ENCODE measurements at regions not wholly inside any gene's neighbourhood (a gene's known extent, or its start where the extent isn't known, plus 50 kb on each side); places are given as distances from the start of the nearest gene placed in this dataset.
A peak's percentile ranks its signal among the peaks of the same experiment; 100 is the strongest.

DNA sequence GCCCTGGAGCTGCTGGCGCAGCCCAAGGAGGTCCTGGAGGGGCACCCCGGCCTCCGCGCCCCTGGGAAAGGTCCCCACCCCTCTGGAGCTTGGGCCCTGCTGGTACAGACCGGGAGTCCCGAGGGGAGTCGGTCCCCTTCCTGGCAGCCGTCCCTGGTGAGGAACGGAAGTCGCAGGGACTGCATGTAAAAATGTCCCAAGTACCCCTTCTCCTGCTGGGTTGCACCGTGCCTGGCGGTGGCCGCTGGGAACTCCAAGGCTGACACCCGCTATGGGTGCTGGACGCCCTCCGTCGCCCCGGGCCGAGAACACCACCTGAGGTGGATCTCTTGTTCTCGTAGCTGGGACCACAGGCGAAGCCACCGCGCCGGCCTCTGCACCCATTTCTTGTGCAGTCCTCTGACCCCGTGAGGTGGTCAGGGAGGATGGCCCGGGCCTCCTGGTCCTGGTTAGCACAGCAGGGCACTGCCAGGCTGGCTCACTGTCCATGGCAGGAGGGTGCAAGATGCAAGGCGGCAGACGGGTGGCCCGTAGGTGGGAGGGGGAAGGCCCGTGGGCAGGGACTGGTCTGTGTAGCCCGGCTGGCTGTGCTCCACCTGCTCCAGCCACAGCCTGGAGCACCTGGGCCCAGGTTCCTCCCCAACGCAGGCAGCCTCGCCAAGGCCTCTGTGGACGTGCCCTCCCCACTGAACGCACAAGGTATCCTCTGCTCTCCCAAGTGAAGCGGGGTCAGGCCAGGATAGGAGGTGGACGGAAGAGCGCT, 165.2 kb downstream of the IGLL1 start:
- DNase-seq: no peak

DNA sequence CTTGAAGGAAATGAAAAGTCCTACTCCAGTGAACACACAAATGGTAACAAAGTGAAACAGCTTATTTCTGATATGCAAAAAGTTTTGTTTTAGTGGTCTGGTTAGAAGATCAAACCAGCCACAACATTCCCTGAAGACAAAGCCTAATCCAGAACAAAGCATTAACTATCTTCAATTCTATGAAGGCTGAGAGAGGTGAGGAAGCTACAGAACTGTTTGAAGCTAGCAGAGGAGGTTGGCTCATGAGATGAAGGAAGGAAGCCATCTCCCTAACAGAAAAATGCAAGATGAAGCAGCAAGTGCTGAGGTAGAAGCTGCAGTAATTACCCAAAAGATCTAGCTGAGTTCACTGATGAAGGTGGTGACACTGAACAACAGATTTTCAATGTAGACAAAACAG, 168.4 kb downstream of the IGLL1 start:
- no peak for DNase-seq

DNA sequence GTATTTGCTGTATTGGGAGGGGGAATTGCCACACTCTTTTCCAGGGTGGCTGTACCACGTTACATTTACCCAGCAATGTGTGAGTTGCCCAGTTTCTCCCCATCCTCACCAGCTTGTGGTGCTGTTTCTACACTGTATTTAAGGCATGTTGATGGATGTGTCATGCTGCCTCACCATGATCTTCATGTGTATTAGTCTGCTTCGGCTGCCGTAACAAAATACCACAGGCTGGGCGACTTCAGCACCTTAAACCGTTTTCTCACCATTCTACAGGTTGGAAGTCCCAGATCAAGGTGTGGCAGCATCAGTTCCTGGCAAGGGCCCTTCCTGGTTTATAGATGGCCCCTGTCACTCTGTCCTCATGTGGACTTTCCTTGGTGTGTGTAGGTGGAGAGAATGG, 169.7 kb downstream of the IGLL1 start:
- no peak for DNase-seq

DNA sequence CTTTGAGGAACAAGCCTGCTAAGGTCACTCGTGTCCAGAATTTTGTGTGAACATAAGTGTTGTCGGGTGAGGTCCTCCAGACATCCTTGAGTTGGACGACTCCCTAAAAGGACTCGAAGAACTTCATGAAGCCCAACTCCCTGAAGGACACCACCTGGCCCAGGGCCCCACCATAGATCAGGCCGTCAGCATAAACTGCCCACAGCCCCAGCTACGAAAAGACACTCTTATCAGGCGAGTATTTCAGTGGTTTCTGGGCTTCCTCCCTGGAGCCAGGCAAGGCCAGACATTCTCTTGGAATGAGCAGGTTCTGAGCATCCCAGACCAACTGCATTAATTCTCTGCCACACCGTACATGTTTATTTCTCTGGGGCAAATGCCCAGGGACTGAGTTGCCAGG, 170.1 kb downstream of the IGLL1 start:
- DNase-seq: no peak

DNA sequence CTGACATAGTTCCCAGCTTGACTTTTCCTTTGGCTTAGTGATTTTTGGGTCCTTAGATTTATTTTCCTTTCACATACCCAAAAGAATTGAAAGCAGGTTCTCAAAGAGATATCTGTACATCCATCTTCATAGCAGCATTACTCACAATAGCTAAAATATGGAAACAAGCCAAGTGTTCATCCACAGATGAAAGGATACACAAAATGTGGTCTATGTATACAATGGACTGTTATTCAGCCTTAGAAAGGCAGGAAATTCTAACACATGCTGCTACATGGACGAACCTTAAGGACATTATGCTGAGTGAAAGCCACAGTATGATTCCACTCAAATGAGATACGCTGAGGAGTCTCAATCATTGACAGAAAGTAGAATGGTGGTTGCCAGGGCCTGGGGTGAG, 171.8 kb downstream of the IGLL1 start:
- no peak for DNase-seq

DNA sequence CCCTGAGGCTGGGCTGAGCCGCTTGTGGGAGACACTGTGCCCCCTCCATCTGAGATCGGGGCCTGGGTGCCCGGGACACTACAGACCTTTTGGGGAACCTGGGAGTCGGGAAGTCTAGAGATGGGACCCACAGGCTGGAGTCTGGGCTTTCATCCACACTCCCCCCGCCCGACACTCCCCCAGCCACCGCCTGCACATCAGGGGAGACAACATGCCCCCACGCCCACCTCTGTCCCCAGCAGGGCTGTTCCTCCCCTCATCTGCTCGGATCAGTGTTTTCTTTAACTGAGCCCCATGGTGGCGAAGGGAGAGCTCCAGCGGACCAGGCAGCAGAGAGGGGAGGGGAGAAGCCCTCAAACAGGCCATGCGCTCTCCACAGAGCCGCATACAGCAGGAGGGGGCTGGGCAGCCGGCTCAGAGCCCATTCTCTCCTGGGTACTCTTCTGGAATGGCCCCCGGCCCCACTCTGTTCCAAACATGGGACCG, 174.7 kb downstream of the IGLL1 start:
- DNase-seq: no peak

DNA sequence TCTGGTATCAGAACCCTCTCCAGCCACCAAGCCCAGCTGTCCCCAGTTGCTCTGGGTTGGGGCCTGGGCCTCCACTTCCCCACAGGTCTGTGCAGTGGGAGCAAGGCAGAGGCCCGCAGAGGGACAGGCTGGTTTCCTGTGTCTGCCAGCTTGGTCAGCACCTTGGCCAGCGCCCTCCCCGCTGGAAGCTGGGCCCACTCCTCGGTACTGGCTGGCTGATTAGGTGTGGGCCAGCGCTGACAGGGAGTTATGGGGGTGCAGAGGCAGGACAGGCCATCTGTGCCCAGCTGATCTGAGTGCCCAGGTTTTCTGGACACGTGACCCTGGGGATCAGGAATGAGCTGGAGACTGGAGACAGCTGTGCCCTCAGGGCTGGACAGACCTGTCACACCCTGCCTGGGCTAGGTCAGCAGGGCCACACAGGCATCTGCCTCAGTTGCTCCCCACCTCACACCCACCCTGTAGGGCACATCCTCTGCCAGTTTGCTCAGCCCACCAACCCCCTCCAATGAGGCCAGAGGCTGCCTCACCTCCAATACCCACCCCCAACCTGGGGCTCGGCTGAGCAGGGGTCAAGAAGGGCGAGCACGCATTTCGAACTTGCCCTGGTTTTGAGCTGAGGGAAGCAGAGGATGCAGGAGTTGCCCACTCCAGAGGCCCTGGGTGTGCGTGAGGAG, 175.3 kb downstream of the IGLL1 start:
- DNase-seq: peak in 1 of 56 donors; percentile 18

DNA sequence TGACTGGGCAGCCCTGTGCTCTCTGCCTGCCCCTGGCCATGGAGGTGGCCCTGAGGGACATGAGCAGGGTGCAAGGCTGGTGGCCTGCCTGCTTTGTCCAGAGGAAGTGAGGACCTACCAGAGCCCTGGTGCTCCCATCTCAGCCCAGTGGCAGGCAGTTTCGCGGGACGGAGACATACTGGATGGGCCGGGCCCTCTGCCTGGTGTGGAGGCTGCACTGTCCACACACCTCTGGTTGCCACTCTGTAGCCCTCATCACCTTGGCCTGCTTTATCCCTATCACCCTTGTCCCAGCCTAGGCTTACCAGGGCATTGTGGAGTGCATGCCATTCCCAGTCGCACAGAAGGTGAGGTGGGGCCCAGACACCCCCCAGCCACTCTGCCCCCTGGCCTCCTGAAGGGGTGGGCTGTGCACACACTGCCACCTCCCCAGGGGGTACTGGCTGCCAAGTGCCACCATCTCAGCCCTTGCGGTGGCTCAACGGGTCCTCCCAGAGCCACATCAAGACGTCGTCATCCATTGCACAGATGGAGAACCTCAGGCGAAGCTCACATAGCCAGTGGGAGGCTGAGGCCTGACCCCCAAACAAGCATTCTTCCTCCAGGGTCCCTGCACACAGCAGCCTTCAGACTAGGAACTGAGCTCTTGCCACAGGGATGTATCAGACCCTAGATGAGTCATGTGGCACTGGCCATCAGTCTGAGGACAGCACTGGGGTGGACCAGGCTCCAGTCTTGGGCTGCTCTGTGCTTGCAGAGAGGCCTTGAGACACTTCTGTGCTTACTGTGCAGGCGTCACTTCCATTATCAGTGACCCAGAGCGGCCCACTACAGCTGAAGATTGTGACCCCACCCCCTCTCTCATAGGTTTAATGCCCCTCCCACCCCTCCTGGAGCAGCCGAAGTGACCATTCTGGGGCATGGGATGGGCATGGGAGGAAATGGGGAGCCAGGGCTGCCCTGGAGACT, 176.1 kb downstream of the IGLL1 start:
- DNase-seq: no peak

DNA sequence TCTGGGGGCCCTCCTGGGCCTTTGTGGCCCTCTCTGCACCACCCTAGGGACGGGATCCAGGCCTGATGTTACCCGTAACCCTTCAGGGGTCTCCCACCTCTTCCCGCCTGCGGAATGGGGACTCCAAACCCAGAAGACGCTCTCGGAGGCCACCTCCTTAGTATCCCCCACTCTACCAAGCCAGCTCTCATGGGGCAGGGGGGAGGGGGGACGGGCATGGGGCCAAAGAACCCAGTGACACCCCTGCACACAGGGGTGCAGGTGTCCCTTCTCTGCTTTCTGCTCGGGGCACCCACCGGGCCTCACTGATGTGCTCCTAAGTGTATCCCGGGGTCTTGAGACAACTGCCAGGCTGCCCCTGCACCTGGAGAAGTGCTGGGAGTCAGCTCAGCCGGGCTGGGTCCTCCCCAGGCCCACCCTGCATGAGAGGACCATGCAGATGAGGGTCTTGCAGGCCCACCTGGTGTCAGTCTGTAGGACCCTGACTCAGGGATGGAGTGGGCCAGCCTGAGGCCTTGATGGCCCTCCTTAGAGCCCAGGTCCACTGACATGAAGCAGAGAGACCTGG, 176.9 kb downstream of the IGLL1 start:
- DNase-seq: no peak

DNA sequence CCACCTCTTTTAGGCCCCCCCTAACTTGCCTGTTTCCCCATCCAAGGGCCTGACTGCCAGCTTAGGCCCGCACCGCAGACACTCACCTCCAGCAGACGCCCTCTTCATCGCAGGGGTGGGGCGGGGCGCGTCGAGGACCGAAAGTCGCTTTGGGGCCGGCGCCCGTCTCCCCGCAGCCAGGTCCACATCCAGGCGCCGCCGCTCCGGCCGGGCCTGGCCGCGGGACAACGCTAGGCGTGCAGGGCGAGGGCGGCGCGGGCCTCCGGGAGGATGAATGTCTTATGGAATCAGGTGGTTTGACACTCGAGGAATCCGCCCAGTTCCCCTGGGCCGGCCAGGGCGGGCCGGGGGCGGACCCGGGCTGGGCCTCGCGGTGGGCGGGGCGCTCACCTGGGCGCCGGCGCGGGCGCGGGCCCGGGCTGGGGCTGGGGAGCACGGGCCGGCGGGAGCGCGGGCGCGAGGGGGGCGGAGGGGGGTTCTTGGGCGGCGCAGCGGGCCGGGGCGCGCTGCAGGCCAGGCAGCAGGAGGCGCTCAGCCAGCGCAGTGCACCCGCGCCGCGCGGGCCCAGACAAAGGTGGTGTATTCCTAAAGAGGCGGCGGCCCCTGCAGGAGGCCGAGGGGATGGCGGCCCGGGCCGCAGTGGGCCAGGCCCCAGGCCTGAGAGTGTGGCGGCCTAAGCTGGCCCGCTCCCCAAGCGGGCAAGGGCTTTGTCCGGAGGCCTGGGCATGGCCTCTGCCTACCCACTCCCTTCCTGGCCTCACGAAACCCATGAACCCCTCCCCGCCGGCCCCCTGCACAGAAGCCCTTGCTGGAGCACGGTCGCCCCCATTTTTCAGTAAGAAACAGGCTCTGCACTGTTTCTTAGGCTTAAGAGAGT, 177.6 kb downstream of the IGLL1 start:
- peak in 37 of 56 donors; percentile 8 to 74 (median 40) for DNase-seq

DNA sequence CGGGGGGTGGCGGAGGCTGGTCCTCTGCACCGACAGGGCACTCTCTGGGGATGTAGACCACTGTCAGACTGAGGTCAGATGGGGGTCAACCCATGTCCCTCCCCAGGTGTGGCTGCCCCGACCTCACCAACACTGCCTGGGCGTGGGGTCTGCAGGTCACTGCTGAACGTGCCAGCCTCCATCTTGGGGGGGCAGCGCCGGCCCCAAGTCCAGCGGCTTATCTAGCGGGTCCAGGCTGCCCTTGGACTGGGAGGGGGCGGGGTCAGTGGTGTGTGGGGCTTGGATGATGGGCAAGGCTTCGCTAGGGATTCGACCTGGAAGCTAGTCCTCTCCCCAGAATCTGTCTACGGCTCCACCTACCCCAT, 178.2 kb downstream of the IGLL1 start:
- DNase-seq: no peak

DNA sequence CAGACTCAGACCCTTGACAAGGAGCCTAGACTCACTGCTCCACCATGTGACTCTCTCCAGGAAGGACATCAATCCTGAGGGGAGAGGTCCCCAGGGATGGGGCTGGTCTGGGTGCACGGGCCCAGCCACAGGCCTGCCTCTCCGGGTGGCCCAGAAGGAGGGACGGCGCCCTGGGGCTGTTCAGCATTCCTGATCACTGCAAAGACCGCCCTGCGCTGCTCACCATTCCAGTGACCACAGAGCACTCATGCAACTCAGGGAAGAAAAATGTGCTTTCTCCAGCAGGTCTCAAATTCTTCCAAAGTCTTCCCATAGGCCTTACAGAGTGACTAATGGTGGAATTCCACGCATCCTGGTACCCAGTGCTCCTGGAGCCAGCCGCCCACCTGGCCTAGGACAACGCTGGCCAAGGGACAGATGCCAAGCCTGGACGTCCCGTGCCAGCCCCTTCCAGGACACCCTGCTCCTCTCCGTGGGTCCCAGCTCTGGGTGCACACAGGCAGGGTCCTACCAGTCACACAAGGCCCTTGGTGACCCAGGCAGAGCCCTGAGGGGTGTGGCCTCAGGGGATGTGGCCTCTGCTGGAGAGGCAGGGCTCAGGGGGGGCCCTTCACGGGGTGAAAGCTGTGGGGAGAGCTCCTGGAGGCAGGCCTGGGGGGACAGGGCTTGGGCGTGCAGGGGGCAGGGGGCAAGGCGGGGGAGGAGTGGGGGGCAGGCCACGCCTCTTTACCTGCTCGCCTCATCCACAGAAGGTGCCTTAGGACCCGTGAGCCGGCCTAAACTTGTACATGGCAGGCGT, 178.8 kb downstream of the IGLL1 start:
- DNase-seq: no peak

DNA sequence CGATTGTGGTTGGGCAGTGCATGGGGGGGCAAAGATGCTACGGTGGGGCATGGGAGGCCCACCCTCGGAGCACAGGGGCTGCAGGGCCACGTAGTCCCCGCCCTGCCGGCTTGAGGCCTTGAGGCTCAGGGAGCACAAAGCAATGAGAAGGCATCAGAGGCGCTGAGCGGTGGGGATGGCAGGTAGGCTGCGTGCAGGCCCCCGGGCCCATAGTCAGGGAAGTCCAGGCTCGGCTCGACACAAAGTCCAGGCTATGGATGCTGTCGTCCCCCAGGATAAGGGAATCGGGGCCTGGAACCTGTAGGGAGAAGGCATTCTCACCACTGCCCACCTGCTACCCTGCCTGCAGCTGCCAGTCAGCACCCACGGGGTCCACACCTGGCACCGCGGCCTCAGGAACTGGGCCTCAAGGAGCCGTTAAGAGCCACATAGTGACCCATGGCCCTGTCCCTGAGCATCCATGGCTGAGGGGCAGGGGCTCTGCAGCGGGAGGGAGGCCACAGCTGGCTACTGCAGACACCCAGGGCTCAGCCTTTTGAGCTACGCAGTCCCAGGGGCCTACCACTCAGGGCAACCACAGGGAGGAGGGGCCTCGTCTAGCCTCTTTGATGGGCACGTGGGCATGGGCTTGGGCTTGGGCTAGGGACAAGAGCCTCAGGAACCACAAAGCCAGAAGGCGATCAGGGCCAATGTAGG, 179.7 kb downstream of the IGLL1 start:
- no peak for DNase-seq

DNA sequence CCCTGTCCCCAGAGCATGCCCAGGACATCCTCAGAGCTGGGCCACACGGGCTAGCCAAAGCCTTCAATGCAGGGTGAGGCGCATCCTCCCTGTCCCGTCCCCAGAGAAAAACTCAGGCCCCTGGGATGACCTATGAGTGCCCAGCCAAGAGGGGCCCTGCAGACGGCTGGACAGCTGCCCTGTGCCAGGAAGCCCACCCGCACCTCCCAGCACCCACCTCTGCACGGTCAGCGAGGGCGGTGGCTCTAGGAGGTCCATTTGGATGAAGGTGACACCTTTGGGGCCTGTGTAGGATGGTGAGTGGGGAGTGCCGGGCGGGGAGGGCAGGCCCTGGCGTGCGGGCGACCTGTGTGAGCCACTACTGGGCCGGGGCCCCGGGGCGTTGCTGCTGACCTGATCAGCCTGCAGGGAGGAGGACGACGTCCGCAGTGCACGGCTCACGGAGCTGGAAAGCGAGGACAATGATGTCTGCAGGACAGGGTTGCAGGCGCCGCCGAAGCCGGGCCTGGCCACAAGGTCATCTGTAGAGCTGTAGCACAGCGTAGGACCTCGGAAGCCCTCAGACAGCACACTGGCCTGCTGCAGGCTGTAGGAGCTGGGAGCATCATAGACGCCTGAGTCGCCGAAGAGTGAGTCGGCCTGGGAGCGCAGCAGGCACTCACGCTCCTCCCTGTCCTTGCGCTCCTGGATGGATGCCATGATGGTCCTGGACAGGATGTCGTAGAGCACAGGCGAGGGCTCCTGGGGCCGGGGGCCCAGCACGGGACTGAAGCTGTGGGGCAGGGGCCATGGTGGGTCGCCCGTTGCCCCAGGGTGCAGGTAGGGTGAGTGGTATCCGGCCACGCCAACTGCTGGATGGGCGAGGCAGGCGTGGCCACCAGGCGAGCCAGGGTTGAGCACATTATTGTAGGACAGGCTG, 180.5 kb downstream of the IGLL1 start:
- DNase-seq: no peak

DNA sequence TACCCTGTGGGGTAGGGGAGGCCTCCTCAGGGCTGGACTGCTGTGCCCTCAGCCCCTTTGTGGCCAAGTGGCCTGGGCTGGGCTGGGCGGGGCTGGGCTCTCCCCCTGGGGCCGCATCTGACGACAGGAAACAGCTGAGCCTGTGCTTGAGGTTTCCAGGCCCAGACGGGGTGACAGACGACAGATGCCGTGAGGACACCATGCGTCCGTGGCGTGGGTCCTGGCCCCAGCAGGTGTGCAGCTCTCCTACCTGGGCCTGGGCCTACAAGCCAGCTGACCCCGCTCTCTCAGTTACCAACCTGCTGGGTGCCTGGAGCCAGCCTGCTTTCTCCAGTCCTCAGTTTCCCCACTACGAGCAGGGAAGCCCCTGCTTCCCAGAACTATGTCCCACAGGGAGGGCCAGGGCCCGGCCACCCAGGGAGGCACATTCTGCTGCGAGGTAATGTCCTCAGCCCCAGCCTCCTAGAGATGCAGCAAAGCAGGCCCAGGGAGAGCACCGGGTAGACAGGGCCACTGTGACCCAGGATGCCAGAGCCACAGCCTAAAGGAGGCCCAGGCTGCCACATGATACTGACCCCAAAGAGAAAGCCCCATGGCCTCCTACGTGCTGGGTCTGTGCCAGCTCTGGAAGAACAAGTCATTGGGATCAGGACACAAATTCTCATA, 181.3 kb downstream of the IGLL1 start:
- no peak for DNase-seq

DNA sequence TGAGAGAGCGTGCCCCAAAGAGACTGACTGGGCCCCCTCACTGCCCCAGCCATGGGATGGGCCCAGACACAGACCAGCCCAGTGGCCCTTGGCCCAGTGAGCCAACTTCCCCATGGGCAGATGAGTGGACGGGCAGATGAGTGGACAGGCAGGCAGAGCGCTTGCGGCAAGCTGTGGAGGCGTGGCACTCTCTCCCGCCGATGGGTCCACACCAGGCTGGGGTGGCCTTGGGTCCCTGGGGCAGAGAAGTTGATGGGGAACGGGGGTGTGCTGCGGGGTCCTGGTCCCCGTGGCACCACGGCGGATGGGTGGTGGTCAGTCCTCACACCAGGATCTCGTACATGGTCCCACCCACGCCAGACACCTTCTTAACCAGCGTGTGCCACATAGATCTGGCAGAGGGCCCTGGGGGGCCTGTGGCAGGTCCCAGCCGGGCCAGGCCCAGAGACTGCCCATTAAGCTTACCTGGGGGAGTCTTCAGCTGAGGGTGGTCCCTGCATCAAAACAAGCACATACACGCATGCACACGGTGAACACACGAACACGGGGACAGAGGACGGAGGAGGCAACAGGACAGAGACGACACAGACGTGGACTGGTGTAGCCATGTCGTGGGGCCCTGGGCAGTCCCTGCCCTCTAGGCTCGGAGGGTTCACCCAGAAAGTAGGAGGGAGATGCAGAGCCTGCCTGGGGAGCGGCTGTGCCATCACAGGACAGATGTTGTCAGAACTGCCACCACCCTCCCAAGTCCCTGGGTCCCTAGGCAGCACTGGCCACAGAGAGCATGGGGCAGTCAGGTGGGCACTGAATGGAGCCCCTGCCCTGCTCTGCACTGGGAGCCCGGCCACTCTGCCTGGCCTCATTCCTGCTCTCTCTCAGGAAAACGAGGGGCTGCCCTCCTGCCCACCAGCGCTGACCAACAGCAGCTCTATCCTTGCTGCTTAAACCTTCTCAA, 182.2 kb downstream of the IGLL1 start:
- DNase-seq: no peak
